ENCODE measurements at regions not wholly inside any gene's neighbourhood (a gene's known extent, or its start where the extent isn't known, plus 50 kb on each side); places are given as distances from the start of the nearest gene placed in this dataset.

GRCh38 chr2:41736105-41736567 lies 311.7 kb upstream of the PKDCC start:
- in situ Hi-C loops (cut with MboI; ENCODE audit: low sequenced_read_pairs) = no loop called here

DNA sequence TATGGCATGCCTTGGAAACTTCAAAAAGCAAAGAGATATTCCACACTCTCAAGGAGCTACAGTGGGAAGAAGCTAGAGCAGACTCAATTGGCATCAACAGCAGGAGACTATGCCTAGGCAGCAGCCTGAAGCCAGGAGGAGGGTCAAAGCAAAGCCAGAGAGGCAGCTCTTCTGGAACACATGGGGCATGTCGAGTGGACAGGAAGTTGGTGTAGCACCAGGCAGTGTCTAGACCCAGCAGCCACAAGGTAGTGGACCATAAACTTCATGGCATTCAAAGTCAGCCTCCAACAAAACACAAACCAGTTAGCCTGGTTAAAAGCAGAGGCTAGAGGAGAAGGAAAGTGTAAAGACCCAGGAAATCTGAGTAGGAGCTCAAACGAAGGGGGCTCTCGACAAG lies 311.2 kb upstream of the PKDCC start:
- in situ Hi-C loops (cut with MboI; ENCODE audit: low sequenced_read_pairs) = no loop called here

GRCh38 chr2:41737888-41738287 lies 309.9 kb upstream of the PKDCC start:
- in situ Hi-C loops (cut with MboI; ENCODE audit: low sequenced_read_pairs) = no loop called here

DNA sequence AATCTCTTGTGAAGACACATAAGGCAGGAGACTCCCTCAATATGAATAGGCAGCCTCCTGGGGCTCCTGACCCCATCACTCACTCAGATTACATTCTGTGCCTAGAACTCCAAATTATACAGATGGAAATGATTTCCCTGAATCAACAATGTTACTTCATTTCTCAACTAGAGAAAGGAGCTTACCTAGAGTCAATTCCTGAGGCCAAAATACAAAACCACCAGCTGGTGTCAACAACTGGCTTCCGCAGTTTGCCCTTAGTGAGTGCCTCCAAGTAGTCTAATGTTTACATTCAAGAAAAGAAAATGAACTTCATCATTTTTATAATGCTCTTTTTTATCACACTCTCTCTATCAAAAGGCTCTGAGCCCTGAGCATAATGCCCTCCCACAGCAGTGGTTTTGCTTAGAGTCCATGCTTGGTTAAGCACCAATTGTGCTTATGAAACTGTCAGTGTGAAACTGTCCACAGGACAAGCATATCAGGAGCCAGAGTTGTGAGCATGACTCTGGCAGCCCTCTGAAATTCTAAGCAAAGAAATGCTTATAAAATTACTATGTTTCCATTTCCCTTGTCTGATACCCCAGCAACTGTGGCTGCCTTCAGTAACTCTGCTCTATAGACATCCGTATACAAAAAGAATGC lies 305.7 kb upstream of the PKDCC start:
- in situ Hi-C loops (cut with MboI; ENCODE audit: low sequenced_read_pairs) = no loop called here

GRCh38 chr2:41743324-41743723 lies 304.5 kb upstream of the PKDCC start:
- in situ Hi-C loops (cut with MboI; ENCODE audit: low sequenced_read_pairs) = no loop called here

GRCh38 chr2:41750829-41751228 lies 297.0 kb upstream of the PKDCC start:
- in situ Hi-C loops (cut with MboI; ENCODE audit: low sequenced_read_pairs) = no loop called here

GRCh38 chr2:41759880-41760279 lies 287.9 kb upstream of the PKDCC start:
- in situ Hi-C loops (cut with MboI; ENCODE audit: low sequenced_read_pairs) = no loop called here

DNA sequence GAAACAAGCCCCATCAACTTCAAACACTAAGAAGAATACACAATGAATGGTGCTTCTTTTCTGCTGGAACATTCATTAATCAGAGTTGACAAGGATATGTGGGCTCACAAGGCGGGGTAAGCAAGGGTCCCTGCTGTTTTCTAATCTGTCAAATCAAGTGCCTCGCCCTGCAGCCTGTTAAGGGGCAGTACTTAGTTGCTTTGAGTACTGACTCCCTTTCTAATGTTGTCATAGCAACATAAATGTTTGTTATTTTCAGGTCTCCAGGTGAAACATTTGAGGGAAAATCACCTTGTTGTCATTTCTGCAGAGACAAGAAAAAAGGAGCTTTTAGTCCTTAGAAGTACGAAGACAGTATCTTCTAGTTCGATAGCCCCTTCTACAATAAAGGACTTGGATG lies 284.7 kb upstream of the PKDCC start:
- in situ Hi-C loops (cut with MboI; ENCODE audit: low sequenced_read_pairs) = no loop called here

GRCh38 chr2:41764131-41764530 lies 283.7 kb upstream of the PKDCC start:
- in situ Hi-C loops (cut with MboI; ENCODE audit: low sequenced_read_pairs) = no loop called here

DNA sequence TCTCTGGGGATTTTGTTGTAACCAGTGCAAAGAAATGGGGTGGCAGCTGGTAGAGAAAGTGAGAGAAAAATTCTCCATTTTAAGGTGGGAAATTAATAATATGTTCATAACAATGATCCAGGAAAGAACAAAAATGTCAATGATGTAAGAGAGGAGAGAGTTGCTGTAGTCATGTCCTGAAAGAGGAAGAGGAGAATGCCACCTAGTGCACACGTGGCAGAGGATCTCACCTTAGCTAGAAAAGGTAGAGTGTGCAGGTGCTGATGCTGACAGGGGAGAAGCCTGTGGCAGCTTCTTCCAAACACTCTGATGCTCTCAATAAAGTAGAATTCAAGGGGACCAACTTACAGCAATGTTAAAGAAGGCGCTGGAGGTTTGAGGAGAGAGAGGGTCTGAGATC lies 282.9 kb upstream of the PKDCC start:
- in situ Hi-C loops (cut with MboI; ENCODE audit: low sequenced_read_pairs) = no loop called here

- in situ Hi-C loops (cut with MboI; ENCODE audit: low sequenced_read_pairs) = no loop called here
Observed at GRCh38 chr2:41768310-41768709, 279.5 kb upstream of the PKDCC start.

- in situ Hi-C loops (cut with MboI; ENCODE audit: low sequenced_read_pairs) = no loop called here
Observed at GRCh38 chr2:41771710-41772109, 276.1 kb upstream of the PKDCC start.

DNA sequence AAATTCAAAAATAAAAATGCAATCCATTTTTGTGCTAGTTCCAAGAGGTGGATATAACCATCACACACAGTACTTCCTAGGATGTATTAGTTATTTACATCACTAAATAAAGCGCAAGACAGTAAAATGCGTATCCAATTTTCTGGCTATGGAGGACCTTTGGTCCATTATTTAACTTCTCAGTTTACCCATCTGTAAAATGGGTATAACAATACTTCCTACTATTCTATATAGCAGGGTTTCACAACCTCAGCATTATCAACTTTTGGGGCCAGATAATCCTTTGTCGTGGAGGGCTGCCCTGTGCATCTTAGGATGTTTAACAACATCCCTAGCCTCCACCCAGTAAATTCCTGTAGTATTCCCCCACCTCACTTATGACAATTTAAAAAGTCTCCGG lies 275.1 kb upstream of the PKDCC start:
- in situ Hi-C loops (cut with MboI; ENCODE audit: low sequenced_read_pairs) = no loop called here

DNA sequence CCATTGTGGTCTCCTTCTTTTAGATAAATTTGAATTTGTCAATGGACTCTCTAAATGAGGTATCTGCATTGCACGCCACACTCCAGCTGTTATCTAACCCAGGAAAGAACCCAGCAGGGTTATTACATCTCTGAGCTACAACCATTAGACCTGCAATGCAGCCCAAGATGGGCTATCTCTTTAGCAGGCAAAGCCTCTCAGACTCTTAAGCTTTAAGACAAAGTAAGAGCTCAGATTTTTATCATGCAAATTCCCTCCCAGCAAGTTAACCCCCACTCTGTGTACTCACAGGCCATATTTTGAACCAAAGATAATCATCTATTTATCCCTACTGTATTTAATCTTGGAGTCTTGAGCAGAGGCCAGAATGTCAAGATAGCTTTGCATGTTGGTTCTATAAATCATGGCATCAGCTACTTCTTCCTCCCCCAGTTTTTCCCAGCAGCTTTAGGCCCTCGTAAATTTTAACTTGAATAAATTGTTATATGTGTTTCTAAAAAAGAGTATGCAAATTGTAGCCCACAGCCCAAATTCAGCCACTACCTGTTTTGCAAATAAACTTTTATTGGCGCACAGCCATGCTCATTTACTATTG lies 273.7 kb upstream of the PKDCC start:
- in situ Hi-C loops (cut with MboI; ENCODE audit: low sequenced_read_pairs) = no loop called here

- in situ Hi-C loops (cut with MboI; ENCODE audit: low sequenced_read_pairs) = no loop called here
Observed at GRCh38 chr2:41775366-41776025, 272.3 kb upstream of the PKDCC start.

DNA sequence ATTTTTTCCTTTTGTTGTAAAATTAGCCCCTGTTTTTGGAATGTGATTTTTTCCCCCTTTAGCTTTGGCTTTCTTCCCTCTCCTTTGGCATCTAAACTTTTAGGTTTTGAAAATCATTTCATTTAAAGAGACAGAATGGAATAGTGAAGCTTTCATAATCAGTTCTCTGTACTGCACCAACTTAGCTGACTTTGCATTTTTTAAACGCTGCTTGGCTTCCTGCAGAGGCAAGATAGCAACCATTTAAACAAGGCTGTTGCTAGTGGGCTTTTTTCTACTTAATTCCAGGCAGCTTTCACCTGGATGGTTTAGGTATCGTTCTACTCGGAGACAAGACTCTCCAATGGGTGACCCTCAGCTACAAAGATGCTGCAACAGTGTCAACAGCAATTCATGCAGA lies 267.9 kb upstream of the PKDCC start:
- in situ Hi-C loops (cut with MboI; ENCODE audit: low sequenced_read_pairs) = no loop called here

- in situ Hi-C loops (cut with MboI; ENCODE audit: low sequenced_read_pairs) = no loop called here
Observed at GRCh38 chr2:41782306-41783158, 265.3 kb upstream of the PKDCC start.

DNA sequence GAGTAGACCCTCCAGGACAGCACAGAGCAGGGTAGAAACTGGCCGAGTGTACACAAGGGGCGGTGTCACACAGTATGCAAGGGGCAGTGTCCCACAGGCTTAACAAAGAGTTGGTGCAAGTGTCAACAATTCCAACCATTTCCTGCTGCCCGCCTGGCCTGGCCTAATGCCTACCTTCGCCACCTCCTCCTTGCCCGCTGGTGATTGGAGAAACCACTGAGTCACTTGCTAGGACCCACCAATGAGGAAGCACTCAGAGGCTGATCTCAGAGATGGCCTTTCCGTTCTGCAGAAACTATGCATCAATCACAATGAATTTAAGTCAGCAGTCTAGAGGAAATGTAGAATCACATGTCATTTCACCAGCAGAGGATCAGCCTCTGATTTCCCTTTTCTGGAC lies 263.3 kb upstream of the PKDCC start:
- in situ Hi-C loops (cut with MboI; ENCODE audit: low sequenced_read_pairs) = no loop called here

- in situ Hi-C loops (cut with MboI; ENCODE audit: low sequenced_read_pairs) = no loop called here
Observed at GRCh38 chr2:41785251-41786022, 262.4 kb upstream of the PKDCC start.

DNA sequence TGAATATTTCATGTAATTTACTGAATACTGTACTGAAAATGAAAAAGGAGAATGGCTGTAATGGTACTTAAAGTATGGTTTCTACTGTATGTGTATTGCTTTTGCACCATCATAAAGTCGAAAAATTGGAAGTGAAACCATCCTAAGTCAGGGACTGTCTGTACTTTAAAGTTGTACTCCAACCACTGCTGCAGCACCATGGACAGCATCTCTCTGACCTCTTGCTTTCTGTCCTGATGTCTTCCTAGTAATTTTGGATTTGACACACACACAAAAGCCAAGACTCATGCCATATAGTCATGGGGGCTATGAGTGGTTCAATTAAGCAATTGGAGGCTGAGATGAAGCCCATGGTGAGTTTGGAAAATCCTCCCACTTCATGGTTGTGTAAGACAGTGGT lies 256.3 kb upstream of the PKDCC start:
- in situ Hi-C loops (cut with MboI; ENCODE audit: low sequenced_read_pairs) = no loop called here

GRCh38 chr2:41803361-41803760 lies 244.5 kb upstream of the PKDCC start:
- in situ Hi-C loops (cut with MboI; ENCODE audit: low sequenced_read_pairs) = no loop called here

Measured in HL-60/S4 treated with retinoic acid at 250 ng/mL for 4 days and 3 days (cell line).